ENCODE measurements at regions not wholly inside any gene's neighbourhood (a gene's known extent, or its start where the extent isn't known, plus 50 kb on each side); places are given as distances from the start of the nearest gene placed in this dataset.
"Not testable (repeated sequence)": the region's sequence is repeated elsewhere in the genome, so short reads cannot be mapped to it uniquely, and the experiment has no call there.

DNA sequence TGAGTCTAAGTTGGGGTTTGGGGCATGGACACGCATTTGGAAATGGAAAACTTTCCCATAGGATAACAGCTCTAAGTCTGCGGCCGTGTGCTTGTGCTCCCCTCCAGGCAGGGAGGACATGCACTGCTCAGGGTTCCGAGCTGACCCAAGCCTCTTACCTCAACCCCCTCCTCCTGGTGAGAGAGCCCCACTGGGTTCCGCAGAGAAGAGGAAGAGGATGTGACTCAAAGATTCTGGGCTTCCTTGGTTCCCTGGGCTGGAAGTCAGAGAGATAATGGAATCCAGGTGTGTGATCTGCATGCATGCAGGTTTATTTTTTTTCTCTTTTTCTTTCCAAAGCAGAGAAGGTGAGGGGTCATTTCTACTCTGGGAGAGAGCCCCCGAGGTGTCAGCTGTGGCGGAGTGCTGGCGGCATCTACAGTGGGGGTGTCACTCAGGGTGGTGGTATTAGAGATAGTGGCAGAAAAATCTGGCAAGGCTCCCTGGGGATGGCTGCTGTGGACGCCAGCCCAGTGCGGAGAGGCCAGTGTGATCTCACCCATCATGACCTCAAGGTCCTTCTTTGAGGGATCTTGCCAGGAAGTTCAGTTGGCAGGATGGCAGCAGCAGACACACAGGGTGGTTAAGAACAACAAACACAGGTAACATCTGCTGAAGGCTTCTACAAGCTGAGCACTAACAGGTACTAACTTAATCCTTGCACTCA, 168.7 kb upstream of the HAND2 start:
- DNase-seq = no peak

DNA sequence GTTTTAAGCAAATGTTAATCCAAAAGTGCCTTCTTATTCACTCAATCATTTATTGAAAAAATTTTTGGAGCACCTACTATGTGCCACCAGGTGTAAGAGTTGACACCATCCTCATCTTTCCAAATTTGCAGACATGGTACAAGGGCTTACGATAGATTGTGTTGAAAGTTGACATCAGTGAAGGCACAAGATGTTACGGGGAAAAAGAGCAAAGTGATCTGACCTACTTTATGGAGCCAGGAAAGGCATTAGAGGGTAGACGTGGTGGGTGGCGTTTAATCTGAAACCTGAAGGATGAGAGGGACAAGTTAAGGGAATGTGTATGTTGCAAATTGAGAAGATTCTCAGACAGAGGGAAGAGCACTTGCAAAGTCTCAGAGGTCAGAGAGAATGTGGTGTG, 167.8 kb upstream of the HAND2 start:
- DNase-seq = no peak

DNA sequence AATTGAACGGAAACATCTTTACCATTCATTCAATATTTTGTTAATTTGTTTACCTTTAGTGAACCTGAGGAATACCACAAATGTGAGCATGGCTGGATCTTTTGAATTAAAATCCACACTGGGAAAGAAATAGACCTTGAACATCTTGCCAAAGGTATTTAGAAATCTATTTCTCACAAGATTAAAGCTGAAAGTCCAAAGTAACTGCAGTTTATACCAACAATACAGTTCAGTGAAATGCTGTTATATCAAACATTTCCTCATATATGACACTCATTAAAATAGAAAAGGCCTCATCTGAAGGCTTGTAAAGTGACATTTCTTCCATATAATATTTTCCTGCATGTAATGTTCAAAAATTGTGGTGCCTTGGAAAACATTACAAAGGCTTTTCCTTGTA, 166.5 kb upstream of the HAND2 start:
- DNase-seq = no peak

DNA sequence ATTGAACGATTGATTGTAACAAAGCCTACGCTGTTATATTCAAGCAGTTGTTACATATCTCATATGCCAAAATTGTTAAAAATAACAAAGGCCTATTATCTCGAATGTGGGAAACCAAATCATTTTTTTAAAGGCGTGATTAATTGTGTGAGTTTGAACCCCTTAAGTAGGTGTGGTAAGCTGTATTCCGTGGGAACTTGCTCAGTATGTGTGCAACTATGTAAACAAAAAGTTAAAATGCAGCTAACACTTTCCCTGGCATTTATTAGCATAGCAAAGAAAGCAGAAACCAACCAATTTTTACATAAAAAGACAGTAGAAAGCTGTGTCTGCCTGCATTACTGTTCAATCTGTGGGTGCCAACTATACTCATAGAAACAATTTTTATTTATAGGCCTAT, 166.0 kb upstream of the HAND2 start:
- no peak for DNase-seq

DNA sequence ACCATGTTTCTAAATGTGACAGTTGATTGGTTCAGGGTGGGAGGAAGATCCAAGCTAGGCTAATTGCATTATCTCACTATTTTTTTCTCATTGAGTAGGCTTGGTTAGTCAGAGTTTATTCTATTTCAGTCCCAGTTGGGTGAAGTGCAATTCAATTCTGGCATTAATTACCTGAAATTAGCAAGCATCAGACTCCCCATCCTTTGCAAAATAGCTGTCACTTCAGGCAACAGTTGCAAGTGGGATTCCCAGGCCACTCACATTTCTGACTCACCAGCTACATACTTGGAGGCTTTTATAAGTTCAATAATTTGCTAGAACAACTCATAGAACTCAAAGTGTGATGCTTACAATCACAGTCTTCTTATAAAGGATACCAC, 155.8 kb upstream of the HAND2 start:
- DNase-seq = no peak

DNA sequence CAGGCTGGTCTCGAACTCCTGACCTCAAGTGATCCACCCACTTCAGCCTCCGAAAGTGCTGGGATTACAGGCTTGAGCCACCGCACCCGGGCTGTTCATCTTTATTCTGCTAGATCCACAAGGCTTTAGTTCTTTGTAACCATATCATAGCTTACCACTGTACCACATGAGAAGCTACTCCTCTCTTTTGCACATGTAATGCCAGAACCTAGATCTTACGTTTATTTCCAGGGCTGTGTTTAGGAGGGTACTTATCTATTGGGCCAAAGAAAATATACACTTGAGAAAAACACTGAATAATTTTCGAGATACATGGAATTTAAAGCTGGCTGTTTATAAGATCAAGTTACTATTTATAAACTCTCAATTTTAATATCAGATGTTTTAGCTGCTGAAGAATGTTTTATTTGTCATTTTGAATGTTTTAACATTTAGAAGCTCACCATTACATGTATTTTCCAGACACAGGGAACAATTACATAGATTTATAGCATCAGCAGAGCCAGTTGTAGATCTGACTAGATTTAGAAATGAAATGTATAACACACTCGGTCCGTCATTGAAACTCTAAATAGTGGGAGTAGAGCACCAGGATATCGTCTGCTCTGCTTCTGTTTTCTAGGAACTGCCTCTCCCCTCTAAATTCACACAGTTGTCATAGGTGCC, 155.3 kb upstream of the HAND2 start:
- no peak for DNase-seq

DNA sequence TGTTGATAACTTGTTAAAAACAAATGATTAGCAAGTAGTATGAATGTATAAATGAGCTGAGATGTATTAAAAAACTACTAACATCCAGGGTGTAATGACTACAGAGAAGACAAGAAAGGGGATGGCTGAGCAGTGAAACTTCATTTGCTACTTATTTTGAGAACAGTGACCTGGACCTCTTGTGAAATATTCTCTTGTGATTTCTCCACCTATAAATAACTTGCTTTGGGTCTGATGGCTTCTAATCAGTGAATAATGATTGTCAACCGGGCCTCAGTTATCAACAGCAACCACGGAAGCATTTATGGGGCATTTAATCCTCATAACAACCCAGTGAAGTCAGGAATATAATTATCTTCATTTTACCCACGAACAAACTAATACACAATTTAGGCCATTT, 154.2 kb upstream of the HAND2 start:
- no peak for DNase-seq

DNA sequence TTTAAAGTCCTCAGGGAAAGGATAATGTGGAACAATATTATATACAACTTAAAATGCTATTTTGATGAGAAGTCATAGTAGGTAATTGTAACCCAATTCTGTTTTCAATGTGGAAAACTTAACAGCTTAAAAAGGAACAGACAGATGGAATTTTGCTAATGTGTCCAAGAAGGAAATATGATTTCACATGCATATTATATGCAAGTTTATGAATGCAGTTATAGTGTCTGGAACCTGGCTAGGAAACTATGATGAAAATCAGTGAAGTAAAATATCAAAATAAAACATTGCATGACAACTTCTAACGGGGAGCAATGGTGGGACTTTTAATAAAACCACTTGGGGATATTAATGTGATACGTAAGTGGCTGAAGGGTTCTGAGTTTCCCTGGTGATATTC, 152.6 kb upstream of the HAND2 start:
- no peak for DNase-seq

DNA sequence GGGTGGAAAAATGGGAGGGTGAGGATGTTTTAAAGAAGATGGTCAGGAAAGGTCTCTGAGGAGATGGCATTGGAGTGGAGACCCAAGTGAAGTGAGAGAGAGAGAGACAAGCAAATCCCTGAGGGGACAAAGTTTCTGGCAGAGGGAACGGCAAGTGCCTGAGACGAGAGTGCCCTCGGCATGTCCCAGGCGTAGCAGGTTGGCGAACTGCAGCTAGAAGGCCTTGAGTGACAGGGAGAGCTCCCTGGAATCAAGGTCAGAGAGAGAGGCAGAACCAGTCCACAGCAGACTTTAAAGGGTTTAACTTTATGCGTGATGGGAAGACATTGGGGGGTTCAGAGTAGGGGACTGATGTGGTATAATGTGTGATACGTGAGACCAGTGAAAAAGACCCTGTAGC, 150.2 kb upstream of the HAND2 start:
- no peak for DNase-seq

DNA sequence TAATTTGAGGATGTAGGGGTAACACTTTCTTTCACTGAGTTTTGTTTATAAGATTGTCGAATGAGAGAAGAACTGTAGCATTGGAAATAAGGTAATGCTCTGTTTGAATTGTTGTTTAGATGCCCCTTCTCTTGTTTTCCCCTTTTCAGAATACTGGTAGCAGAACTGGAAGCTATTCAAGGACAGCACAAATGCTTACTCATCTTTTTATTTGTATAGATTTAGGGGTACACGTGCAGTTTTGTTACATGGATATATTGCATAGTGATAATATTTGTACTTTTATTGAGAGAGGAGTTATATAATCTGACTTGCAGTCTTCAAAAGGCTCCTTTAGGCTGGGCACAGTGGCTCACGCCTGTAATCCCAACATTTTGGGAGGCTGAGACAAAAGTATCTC, 145.4 kb upstream of the HAND2 start:
- no peak for DNase-seq

DNA sequence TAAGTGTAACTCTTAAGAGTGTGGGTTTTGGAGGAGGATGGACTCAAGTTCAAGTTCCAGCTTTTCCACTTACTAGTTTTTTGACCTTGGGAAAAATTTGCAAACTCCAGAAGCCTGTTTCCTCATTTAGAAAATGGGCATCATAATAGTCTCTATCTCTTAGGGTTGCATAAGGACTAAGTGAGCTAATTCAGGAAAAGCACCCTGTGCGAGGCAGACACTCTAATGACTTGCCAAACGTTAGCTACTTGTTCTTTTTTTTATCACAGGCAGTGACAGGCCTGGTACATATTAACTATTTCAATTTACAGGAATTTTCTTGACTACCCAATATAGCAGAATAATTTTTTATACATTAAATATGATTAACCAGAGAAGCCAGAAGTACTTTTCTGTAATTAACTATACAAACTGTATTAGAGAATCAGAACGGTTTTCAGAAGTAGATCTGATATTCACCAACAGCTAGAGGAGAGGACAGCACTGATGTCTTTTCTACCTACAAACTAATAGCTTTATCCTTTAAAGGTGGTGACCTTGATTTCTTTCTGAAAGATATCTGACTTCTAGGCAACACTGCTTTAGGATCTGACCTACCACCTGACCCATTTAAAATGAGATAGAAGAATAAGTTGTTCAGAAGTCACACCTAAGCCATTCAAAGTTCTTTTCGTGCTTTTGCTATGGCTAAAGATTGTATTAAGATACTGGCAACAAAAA, 139.6 kb upstream of the HAND2 start:
- no peak for DNase-seq

DNA sequence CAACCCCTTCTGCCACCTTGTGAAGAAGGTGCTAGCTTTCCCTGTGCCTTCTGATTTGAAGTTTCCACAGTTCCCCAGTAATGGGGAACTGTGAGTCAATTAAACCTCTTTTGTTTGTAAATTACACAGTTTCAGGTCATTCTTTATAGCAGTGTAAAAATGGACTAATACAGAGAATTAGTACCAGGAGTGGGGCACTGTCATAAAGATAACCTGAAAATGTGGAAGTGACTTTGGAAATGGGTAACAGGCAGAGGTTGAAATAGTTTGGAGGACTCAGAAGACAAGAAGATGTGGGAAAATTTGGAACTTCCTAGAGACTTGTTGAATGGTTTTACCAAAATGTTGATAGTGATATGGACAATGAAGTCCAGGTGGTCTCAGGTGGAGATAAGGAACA, 131.0 kb upstream of the HAND2 start:
- no peak for DNase-seq

DNA sequence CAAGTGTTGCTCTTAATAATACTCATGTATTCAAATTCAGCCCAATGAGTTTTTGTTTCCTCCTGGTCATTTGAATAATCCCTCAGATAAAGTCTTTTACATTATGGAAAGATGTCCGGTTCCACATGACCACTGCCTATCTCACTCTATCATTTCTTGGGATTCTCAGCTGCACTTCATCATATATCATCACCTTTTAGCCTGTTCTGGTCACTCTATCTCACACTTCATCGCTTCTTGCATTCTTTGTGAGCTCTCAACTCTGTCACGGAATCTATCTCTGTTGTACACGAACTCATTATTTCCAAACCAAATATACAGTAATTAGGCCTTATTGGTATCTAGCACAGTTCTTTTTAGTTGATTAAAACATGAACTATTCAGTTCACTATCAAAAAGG, 126.9 kb upstream of the HAND2 start:
- no peak for DNase-seq

DNA sequence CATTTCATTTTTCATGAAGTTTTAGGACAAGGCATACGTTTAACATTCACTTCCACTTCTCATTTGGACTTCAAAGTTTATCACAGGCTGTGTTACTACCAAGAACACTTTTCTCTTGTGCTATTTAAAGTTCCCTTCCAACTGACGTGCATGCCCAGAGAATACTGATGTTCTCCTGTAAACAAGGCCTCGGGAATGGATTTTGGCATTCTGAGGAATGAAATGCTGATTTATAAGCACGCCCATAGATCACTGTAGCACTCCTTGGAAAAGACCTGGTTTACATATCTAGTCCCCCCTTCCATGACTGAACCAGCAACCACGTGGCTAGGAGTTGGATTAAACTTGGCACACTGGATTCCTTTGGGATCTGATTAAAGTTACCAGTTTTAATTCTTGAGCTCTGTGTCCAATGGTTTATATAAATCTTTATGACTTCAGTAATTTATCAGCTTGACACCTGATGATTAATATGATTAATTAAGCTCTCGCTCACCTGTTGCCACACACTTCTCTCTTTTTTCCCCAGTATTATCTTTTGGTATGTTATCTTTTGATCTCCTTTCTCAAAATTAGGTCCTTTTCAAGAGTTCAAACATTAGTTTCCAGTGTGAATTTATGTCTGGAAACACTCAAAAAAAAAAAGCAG, 122.4 kb upstream of the HAND2 start:
- DNase-seq = no peak

DNA sequence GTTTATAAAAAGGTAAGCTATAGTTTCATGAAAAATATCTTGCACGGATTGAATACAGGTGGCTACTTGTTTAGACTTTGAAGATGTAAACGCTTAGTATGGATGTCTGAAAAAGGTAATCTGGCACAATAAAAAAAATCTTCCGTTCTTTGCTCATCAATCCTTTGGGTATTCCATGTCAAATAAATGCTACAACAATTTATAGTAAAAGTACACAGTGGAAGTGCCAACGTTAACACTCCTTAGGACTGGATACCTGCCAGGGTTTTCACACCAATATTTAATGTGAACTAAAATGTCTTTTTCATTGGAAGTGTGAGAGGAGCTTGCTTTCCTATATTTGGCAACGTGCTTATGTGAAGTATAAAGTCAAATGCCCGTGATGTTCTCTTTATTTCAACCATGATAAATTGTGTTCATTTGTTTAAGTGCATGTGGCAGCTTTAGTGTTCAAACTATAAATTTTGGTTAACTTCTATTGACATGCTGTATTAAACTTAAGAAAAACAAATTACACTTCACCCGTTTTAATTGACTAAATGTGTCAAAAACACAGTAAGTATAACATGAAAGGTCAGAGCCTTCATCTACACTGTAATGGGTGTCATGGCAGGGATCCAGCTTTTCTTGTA, 121.7 kb upstream of the HAND2 start:
- no peak for DNase-seq

DNA sequence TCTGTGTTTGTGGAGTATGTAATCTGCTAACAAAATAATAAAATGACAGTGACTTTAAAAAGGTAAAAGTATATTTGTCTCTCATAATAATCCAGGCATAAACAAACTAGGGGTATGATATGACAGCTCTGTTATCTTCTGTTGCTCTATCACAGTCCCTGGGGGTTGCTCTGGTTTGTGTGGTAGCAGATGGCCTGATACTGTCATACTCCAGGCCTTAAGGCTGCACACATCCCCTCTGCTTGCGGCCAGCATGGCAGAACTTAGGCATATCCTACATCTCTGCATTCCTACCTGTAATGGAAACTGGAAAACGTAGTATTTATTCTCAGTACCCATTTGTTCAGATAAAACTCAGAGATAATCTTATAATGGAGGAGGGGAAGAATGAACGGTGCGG, 117.9 kb upstream of the HAND2 start:
- DNase-seq = no peak

DNA sequence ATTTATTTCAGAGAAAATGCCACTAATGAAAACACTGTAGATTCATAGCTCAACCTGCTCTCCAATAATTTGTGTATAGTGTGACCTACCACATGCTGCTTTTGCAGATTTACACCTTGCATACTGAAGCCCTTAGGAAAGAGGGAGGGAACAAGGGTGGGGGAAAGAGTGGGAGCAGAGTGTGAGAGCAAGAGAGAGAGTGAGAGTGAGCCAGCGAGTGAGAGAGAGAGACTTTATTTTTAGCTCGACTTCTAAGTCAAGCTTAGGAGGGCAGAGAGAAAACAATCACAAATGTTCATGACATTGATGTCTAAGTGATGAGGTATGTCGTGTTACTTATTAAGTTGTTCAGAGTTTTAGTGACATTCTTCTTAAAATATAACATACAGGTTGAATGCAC, 112.5 kb upstream of the HAND2 start:
- DNase-seq = no peak

DNA sequence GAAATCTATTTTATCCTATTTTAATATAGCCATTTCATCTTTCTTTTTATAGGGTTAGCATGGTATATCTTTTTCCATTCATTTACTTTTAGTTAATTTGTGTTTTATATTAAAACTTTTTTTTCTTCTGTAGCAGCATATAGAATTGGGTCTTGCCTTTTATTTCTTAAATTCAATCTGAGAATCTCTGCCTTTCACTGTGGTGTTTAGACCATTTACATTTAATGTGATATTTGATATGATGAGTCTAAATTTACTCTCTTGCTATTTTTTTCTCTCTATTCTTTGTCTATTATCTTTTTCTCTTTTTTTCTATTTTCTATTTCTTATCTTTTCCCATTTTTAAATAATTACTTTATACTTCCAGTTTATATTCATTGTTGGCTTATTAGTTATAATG, 105.4 kb upstream of the HAND2 start:
- DNase-seq = no peak

DNA sequence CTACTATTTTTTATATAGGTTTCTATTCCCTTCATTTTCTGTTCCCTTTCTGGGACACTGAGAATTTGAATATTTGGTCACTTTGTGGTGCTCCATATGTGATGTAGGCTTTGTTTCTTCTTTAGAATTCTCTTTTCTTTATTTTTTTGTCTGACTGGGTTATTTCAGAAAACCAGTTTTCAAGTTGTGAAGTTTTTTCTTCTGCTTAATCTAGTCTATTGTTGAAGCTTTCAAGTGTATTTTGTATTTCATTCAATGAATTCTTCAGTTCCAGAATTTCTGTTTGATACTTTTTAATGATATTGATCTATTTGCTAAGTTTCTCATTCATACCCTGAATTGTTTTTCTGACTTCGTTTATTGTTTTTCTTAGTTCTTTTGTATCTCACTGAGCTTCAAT, 96.2 kb upstream of the HAND2 start:
- DNase-seq = no peak

DNA sequence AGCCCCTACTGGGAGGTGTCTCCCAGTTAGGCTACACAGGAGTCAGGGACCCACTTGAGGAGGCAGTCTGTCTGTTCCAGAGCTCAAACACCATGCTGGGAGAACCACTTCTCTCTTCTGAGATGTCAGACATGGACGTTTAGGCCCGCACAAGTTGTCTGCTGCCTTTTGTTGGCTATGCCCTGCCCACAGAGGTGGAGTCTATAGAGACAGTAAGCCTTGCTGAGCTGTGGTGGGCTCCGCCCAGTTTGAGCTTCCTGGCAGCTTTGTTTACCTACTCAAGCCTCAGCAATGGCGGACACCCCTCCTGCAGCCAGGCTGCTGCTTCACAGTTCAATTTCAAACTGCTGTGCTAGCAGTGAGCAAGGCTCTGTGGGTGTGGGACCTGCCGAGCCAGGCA, 88.6 kb upstream of the HAND2 start:
- DNase-seq = not testable (repeated sequence)

DNA sequence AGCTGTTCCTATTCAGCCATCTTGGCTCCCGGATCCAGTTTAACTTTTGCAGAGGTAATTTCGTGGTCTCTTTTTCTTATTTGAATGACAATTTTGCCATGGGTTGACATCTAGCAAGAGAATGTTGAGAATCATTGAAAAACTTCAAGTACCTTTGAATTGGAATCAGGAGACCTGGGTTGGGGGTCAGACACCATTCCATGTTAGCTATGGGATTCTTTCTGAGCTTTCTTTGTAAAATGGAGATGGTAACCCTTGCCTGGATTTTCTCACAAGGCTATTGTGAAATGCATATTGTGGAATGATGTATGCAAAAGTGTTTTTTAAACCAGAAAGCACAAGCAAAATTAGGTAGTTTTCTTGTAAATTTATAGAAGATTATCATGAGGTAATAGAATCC, 79.1 kb upstream of the HAND2 start:
- no peak for DNase-seq

DNA sequence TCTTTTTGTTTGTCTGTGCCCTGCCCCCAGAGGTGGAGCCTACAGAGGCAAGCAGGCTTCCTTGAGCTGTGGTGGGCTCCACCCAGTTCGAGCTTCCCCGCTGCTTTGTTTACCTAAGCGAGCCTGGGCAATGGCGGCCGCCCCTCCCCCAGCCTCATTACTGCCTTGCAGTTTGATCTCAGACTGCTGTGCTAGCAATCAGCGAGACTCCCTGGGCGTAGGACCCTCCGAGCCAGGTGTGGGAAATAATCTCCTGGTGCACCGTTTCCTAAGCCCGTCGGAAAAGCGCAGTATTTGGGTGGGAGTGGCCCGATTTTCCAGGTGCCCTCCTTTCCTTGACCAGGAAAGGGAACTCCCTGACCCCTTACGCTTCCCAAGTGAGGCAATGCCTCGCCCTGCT, 78.6 kb upstream of the HAND2 start:
- not testable (repeated sequence) for DNase-seq

DNA sequence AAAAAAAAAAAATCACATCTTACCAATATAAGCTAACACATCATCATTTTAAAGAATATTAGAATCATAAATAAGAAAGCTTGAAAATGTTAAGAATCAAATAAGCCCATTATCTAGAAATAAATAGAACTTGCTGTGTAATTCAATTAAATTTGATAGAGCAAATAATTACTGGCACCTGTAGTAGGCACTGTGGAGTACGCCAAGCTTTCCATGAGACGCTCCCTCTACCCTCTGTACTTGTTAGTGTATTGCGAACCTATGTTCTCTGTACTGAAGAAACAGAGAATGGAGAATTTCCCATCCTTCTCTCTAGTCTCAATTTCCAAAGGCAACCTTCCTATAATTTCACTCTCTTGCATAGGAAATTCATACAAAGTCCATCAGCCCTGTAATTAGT, 61.7 kb upstream of the HAND2 start:
- DNase-seq = no peak

All from skin of body (tissue), 1 donor.